H9 (cell line): ENCODE measurements at regions not wholly inside any gene's neighbourhood (a gene's known extent, or its start where the extent isn't known, plus 50 kb on each side); places are given as distances from the start of the nearest gene placed in this dataset.

Source experiments
- DNase-seq: peaks from one replicate; pipeline ENCODE4 v3.0.0-alpha.2; 2017
- H2AFZ ChIP-seq: one replicate; pipeline ENCODE4 v1.6.1; 2013; ENCODE audit warnings: mild to moderate bottlenecking, low read length, control low read depth, moderate library complexity
- H2AK5ac ChIP-seq: 2 replicates; pipeline ENCODE4 v1.6.1; 2013; ENCODE audit warnings: low read length, control low read depth, mixed read lengths; ENCODE audit not compliant: insufficient read length
- H2BK120ac ChIP-seq: one replicate; pipeline ENCODE4 v1.6.1; 2013; ENCODE audit warnings: low read depth, mild to moderate bottlenecking, low read length, control low read depth, inconsistent platforms; ENCODE audit not compliant: poor library complexity, severe bottlenecking
- H2BK12ac ChIP-seq: 2 replicates; pipeline ENCODE4 v1.6.1; 2013; ENCODE audit warnings: low read length, control low read depth, mixed read lengths, low read depth; ENCODE audit not compliant: insufficient read length
- H2BK15ac ChIP-seq: 2 replicates; pipeline ENCODE4 v1.6.1; 2013; ENCODE audit warnings: low read depth, low read length, control low read depth
- H2BK20ac ChIP-seq: one replicate; pipeline ENCODE4 v1.6.1; 2013; ENCODE audit warnings: low read depth, mild to moderate bottlenecking, low read length, control low read depth, inconsistent platforms; ENCODE audit not compliant: poor library complexity, severe bottlenecking
- H2BK5ac ChIP-seq: 2 replicates; pipeline ENCODE4 v1.6.1; 2013; ENCODE audit warnings: low read length, control low read depth, mixed read lengths; ENCODE audit not compliant: insufficient read length
- H3K14ac ChIP-seq: 2 replicates; pipeline ENCODE4 v1.6.1; 2013; ENCODE audit warnings: low read length, control low read depth; ENCODE audit not compliant: insufficient read depth
- H3K18ac ChIP-seq: 2 replicates; pipeline ENCODE4 v1.6.1; 2013; ENCODE audit warnings: low read depth, mild to moderate bottlenecking, mixed read lengths, low read length, control low read depth; ENCODE audit not compliant: insufficient read length
- H3K23ac ChIP-seq: 2 replicates; pipeline ENCODE4 v1.6.1; 2013; ENCODE audit warnings: low read length, control low read depth, mixed read lengths, low read depth; ENCODE audit not compliant: insufficient read length
- H3K23me2 ChIP-seq: 2 replicates; pipeline ENCODE4 v1.6.1; 2013; ENCODE audit warnings: low read depth, mild to moderate bottlenecking, mixed read lengths, low read length, control low read depth; ENCODE audit not compliant: insufficient read length, poor library complexity, severe bottlenecking
- H3K27ac ChIP-seq: 2 replicates; pipeline ENCODE4 v1.5.1; 2013; ENCODE audit warnings: low read length, control low read depth, mixed read lengths, low read depth; ENCODE audit not compliant: insufficient read length
- H3K27me3 ChIP-seq: 2 replicates; pipeline ENCODE4 v1.6.1; 2013; ENCODE audit warnings: low read length, control low read depth, inconsistent platforms; ENCODE audit not compliant: insufficient read depth
- H3K4ac ChIP-seq: 2 replicates; pipeline ENCODE4 v1.6.1; 2013; ENCODE audit warnings: low read depth, mild to moderate bottlenecking, control low read depth, inconsistent platforms, low read length, moderate library complexity
- H3K4me1 ChIP-seq: 2 replicates; pipeline ENCODE4 v1.6.1; 2013; ENCODE audit warnings: low read length, control low read depth, inconsistent platforms; ENCODE audit not compliant: insufficient read depth
- H3K4me2 ChIP-seq: 2 replicates; pipeline ENCODE4 v1.6.1; 2013; ENCODE audit warnings: low read length, control low read depth, mixed read lengths; ENCODE audit not compliant: insufficient read length, insufficient read depth
- H3K56ac ChIP-seq: 2 replicates; pipeline ENCODE4 v1.6.1; 2013; ENCODE audit warnings: low read depth, mild to moderate bottlenecking, mixed read lengths, low read length, control low read depth; ENCODE audit not compliant: insufficient read length
- H3K79me1 ChIP-seq: 2 replicates; pipeline ENCODE4 v1.6.1; 2013; ENCODE audit warnings: low read depth, mild to moderate bottlenecking, moderate library complexity, low read length, control low read depth, inconsistent platforms; ENCODE audit not compliant: insufficient read depth, poor library complexity, severe bottlenecking
- H3K79me2 ChIP-seq: 2 replicates; pipeline ENCODE4 v1.6.1; 2013; ENCODE audit warnings: low read length, control low read depth, inconsistent platforms; ENCODE audit not compliant: insufficient read depth
- H3K9ac ChIP-seq: 2 replicates; pipeline ENCODE4 v1.6.1; 2013; ENCODE audit warnings: low read length, control low read depth, mixed read lengths; ENCODE audit not compliant: insufficient read length; ENCODE audit errors: extremely low read depth
- H3K9me3 ChIP-seq: one replicate; pipeline ENCODE4 v1.6.1; 2013; ENCODE audit warnings: low read depth, low read length, inconsistent platforms; ENCODE audit not compliant: control insufficient read depth
- H3T11ph ChIP-seq: one replicate; pipeline ENCODE4 v1.6.1; 2013; ENCODE audit warnings: mild to moderate bottlenecking, low read length, control low read depth, inconsistent platforms
- H4K20me1 ChIP-seq: one replicate; pipeline ENCODE4 v1.6.1; 2013; ENCODE audit not compliant: control insufficient read depth, insufficient read length, insufficient read depth
- H4K5ac ChIP-seq: 2 replicates; pipeline ENCODE4 v1.6.1; 2013; ENCODE audit warnings: low read depth, mild to moderate bottlenecking, mixed read lengths, low read length, control low read depth; ENCODE audit not compliant: insufficient read length
- H4K8ac ChIP-seq: replicated peaks from 2 replicates; pipeline ENCODE4 v1.6.1; 2013; ENCODE audit warnings: low read length, control low read depth, mixed read lengths, low read depth; ENCODE audit not compliant: insufficient read length
- H4K91ac ChIP-seq: 2 replicates; pipeline ENCODE4 v1.6.1; 2013; ENCODE audit warnings: low read depth, mild to moderate bottlenecking, moderate library complexity, mixed read lengths, low read length, control low read depth; ENCODE audit not compliant: insufficient read length
- H3K27ac Mint-ChIP-seq, 3 experiments: 2 replicates in 2 of 3; 3 replicates in 1 of 3; pipeline ENCODE4 v1.8.0; 2020 to 2021; ENCODE audit warnings: mixed read lengths in 3 of 3, mild to moderate bottlenecking in 1 of 3, moderate library complexity in 1 of 3
- H3K27me3 Mint-ChIP-seq: 2 replicates; pipeline ENCODE4 v1.8.0; 2021; ENCODE audit warnings: low read depth, mild to moderate bottlenecking, moderate library complexity, mixed read lengths
- H3K36me3 Mint-ChIP-seq, 3 experiments: 2 replicates in 2 of 3; 3 replicates in 1 of 3; pipeline ENCODE4 v1.8.0; 2020 to 2021; ENCODE audit warnings: low read depth in 3 of 3, mixed read lengths in 3 of 3; ENCODE audit not compliant: insufficient read depth in 1 of 3
- H3K4me1 Mint-ChIP-seq, 2 experiments: 2 replicates each; pipeline ENCODE4 v1.8.0; 2020; ENCODE audit warnings: mixed read lengths in 2 of 2
- H3K4me3 Mint-ChIP-seq, 2 experiments: 2 replicates in 1 of 2; 3 replicates in 1 of 2; pipeline ENCODE4 v1.8.0; 2020 to 2021; ENCODE audit warnings: mild to moderate bottlenecking in 2 of 2, mixed read lengths in 2 of 2, moderate library complexity in 1 of 2
- H3K9me3 Mint-ChIP-seq, 2 experiments: 2 replicates in 1 of 2; 3 replicates in 1 of 2; pipeline ENCODE4 v1.8.0; 2020; ENCODE audit warnings: mild to moderate bottlenecking in 2 of 2, mixed read lengths in 2 of 2, moderate library complexity in 1 of 2
- CTCF ChIP-seq: fragments of 200-600 bp; sonication (generic); conservative IDR thresholded peaks from 3 replicates; pipeline ENCODE4 v1.8.0; 2021; ENCODE audit warnings: antibody characterized with exemption, mild to moderate bottlenecking
- WGBS: extraction: QIAGEN DNeasy Blood & Tissue Kit; methylation state at CpG from one replicate; pipeline ENCODE4 v1.1.7; 2013; ENCODE audit warnings: missing lambda C conversion rate, low lambda C conversion rate, mixed read lengths; ENCODE audit not compliant: insufficient read length; ENCODE audit errors: extremely low coverage; 5-methylcytosine and 5-hydroxymethylcytosine counted together

- Histone ChIP-seq H4K20me1 (no peaks in the 10 kb centered on the region), H3K23me2 (no peaks in the 10 kb centered on the region), H3K23ac (no peak overlapping the region), H4K5ac (no peak overlapping the region), H3K9me3 (no peaks in the 10 kb centered on the region), H3T11ph (no peak overlapping the region), H3K79me1 (no peaks in the 10 kb centered on the region), H4K91ac (no peak overlapping the region), H3K14ac (no peak overlapping the region), H4K8ac (no peak overlapping the region), H3K4me2 (no peak overlapping the region), H2AK5ac (no peak overlapping the region), H3K56ac (no peak overlapping the region), H3K27me3 (no peaks in the 10 kb centered on the region), H2BK5ac (no peak overlapping the region), H3K79me2 (no peaks in the 10 kb centered on the region), H3K27ac (no peak overlapping the region), H2BK15ac (no peak overlapping the region), H3K4ac (no peak overlapping the region), H2BK20ac (no peak overlapping the region), H2AFZ (no peak overlapping the region), H3K4me1 (no peaks in the 10 kb centered on the region), H2BK120ac (no peak overlapping the region), H2BK12ac (no peak overlapping the region), H3K18ac (no peak overlapping the region), H3K9ac (no peak overlapping the region)
- no peaks in the 10 kb centered on the region for H3K36me3 Mint-ChIP-seq
- DNase-seq, result no peak
- no CpG with 5 or more reads among the region's 2 CpGs for WGBS
- no peak for TF ChIP-seq CTCF
- no peaks in the 10 kb centered on the region; the same call in 1 of the 2 replicates for H3K27me3 Mint-ChIP-seq
- no peaks in the 10 kb centered on the region for H3K4me1 Mint-ChIP-seq
- H3K4me3 Mint-ChIP-seq, result no peak overlapping the region
- no peaks in the 10 kb centered on the region for H3K9me3 Mint-ChIP-seq
- H3K27ac Mint-ChIP-seq, result peak overlapping the region in 1 of 3 experiments; percentile 74; a peak in 2 of 7 replicates
These were observed 543.5 kb downstream of the PTPRC start for GRCh38 chr1:199182186-199182843.
